GM19193 (cell line): ENCODE measurements at regions not wholly inside any gene's neighbourhood (a gene's known extent, or its start where the extent isn't known, plus 50 kb on each side); places are given as distances from the start of the nearest gene placed in this dataset.

Source experiments
- POLR2A ChIP-seq: IDR thresholded peaks from 4 replicates; pipeline ENCODE4 v1.6.1; 2011; ENCODE audit not compliant: insufficient read depth, insufficient read length; ENCODE audit errors: extremely low read depth

DNA sequence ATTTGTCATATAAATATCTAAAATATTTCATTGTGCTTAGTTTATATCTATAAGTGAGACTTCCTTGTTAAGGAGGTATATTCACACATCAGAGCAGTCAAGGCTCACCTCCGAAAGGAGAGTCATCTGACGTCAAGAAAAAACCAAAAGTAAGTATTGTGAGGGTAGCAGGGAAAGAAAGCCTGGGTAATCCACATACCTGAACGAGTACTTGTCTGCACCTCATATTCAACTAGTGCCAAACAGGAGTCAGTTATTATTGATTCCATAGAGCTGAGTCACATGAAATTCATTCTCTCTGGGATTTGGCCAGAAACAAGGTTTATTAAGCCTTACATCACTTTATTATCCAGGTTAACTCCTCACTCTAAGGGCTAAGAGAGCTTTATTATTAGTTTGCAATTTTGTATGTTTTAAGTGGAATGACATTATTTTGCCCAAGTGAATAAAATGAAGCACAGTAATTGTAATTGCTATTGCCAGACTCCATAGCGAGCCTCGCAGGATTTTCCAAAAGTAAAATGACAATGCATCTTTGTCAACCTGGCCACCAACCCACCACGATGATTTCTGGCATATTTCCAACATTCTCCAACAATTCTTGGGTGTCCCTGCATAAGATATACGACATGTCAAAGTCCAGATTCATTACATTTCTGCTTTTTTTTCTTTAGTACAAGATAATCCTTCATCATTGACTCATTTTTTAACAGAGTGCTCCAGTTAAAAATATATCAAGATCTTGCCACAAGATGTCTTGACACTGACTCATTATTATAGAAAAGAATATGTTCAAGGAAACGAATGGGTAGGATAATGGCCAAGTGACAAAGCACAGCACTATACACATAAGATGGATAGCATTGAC, 1210.4 kb upstream of the ACVR2A start:
- no peak for TF ChIP-seq POLR2A

- TF ChIP-seq POLR2A = no peak
These were observed 1211.7 kb upstream of the ACVR2A start for GRCh38 chr2:146633159-146633558.

DNA sequence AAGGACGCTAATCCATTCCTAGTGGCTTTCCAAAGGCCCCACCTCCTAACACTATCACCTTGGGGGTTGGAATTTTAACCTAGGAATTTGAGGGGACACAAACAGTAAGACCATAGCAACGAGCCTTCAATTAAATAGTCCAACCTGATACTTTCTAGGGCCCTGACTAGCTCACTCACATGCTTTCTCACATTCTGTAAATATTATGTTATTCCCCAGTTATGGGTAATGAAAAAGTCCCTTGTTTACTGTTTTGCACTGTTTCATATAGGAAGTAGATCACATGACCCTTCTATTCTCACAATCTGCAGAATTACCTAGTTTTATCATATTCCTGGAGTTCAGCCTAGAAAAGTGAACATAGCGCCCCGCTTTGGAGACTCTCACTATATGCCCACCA, 1212.1 kb upstream of the ACVR2A start:
- no peak for TF ChIP-seq POLR2A

DNA sequence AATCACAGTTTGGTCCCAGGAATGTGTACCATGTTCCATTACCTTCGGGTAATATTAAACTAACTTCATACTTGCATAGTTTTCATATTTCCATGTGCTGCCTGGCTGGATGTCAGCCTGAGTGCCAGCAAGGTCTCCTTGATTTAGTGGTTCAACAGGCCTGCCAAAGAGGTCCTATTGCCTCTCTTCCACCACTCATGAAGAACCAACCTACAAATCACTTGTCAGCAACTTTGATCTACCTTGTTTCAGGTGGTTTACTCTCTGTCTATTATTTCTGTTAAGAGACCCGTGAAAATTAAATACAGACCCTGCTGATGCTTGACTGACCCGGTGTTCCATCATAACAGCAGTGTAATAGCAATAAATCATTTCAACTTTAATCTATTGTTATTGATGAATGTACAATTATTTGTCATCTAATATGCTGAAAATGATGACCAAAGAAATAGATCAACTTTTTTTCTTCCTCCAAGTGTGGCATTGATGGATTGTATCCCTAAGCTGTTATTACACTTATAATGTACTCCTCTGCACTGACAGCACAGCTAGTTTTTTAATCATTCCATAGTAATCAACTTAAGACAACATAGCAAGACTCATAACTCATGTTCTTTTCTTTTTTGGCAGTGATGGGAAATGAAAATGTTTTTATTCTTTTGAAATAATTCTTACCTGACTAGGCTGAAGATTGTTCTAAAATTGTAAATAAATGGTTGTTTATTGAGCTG, 1220.2 kb upstream of the ACVR2A start:
- TF ChIP-seq POLR2A = no peak

DNA sequence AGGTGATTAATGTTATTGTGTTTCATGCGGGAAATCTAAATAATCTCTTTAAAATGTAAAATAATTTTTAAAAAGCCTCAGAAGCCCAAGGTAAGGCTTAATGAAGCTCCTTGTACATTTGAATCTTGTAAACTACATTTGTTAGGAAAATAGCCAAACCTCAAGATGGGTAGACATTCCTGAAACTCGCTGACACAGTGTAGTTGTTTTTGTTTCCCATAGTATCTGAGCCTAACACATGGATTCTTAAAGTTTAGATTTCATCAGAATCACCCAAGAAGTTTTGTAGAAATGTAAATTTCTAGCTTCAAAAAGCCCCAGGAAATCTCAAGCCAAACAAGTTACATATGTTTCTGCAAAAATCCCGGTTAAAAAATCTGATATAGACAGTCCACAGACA, 1221.1 kb upstream of the ACVR2A start:
- no peak for TF ChIP-seq POLR2A

- TF ChIP-seq POLR2A = no peak
These were observed 1223.2 kb upstream of the ACVR2A start for GRCh38 chr2:146621656-146622055.

- no peak for TF ChIP-seq POLR2A
These were observed 1229.1 kb upstream of the ACVR2A start for GRCh38 chr2:146615778-146616177.

- TF ChIP-seq POLR2A = no peak
These were observed 1236.3 kb upstream of the ACVR2A start for GRCh38 chr2:146608490-146608889.

DNA sequence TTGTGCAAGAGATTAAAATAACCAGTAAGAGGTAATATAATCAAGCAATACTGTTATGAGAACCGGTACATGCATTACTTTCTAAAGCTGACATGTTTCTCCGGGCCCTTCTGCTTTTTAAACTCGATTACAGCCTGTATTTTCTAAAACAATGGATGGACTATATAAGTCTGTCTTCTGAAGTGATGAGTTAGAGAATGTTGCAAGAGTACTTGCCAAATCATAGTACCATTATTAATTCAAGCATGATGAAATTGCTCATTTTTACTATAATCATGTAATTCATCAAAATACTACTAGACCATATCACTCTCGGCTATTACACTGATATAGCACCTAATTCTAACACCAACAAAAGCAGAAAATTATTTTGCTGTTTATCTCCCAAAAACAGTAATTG, 1240.3 kb upstream of the ACVR2A start:
- no peak for TF ChIP-seq POLR2A

DNA sequence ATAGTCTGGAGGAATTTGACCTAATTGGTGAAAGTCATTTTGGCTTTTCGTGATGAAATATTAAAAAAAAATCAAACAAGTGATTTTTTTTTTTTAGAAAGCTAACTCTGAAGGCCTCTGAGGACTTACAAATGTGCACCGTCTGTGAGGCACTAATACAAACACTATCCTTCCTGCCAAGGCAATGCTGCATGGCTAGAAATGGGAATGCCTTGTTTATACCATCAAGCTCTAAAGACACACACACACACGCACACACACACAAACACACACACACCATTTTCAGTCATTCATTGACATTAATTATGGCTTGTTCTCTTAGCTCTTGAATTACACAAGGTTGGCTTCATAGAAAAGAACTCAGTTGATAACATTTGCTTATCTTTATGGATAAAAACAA, 1242.0 kb upstream of the ACVR2A start:
- no peak for TF ChIP-seq POLR2A

GRCh38 chr2:146602383-146602782, 1242.4 kb upstream of the ACVR2A start:
- TF ChIP-seq POLR2A = no peak

GRCh38 chr2:146598791-146599190, 1246.0 kb upstream of the ACVR2A start:
- no peak for TF ChIP-seq POLR2A

- no peak for TF ChIP-seq POLR2A
These were observed 1247.5 kb upstream of the ACVR2A start for GRCh38 chr2:146597291-146597690.

DNA sequence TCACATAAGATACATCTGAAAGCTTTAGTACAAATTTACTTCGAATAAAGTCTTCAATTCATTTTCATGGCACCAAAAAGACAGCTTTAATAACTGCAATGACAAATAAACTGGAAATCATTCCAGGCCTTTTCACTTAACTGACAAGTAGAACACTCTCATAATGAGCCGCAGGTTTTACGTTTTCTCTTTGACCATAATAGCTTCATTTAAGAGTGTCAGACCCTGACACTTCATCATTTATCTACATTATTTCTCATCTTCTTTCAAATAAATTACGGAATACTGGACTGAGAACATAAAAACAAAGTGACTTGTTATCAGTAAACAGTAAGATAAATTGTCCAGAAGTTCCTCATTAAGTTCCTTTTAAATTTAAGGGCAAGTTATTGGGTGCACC, 1252.9 kb upstream of the ACVR2A start:
- TF ChIP-seq POLR2A = no peak

GRCh38 chr2:146587291-146587713, 1257.5 kb upstream of the ACVR2A start:
- TF ChIP-seq POLR2A = no peak

DNA sequence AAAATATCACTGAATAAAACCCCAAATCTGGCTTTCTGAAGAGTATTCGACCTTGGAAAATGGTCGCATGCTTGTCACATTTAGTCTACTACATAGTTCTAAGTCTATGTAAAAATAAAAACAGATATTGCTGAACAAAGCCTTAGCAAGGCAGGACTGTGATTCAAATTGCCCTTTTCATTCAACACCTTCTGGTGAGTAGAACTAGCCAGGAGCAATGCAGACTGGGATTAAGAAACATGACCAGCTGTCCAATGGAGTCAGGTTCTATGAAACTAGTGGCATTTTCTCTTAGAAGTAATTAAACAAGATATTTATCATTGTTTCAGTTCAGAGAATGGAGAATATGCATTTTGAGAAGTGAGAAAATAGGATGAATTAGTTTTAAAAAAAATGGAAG, 1260.5 kb upstream of the ACVR2A start:
- TF ChIP-seq POLR2A = no peak

DNA sequence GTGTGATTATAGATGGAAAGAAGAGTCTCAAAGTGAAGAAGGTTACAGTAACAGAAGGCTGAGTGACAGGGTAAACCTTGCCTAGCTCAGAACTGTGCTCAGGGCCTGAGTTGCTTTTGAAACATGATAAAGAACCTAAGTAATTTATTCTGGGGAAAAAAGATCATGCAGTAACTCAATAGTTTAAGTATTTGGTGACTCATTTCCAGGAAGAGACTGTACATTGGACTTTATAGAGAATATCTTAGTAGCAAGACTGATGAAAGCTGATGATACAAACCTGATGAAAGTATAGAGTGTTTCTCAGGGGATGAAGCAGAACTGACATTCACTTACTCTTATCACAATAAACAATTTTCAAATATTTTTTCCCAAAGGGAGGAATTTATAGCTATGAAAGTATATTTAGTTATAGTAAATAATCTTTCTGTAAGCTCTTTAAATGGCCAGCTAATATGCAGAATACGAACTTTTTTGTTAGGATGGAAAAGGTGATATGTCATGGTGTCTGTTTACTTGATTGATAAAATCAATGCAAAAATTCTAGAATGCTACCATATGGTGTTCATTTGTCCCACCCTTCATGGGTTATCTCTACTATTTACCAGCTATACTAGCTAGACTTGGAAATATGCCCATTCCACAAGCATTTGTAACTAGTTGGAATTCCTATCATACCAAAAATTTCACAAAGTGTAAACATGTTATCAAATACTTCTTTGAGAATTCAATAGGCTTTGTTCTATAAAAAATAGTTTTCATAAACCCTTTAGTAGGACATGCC, 1265.5 kb upstream of the ACVR2A start:
- TF ChIP-seq POLR2A = no peak
